ENCODE measurements at regions not wholly inside any gene's neighbourhood (a gene's known extent, or its start where the extent isn't known, plus 50 kb on each side); places are given as distances from the start of the nearest gene placed in this dataset.

DNA sequence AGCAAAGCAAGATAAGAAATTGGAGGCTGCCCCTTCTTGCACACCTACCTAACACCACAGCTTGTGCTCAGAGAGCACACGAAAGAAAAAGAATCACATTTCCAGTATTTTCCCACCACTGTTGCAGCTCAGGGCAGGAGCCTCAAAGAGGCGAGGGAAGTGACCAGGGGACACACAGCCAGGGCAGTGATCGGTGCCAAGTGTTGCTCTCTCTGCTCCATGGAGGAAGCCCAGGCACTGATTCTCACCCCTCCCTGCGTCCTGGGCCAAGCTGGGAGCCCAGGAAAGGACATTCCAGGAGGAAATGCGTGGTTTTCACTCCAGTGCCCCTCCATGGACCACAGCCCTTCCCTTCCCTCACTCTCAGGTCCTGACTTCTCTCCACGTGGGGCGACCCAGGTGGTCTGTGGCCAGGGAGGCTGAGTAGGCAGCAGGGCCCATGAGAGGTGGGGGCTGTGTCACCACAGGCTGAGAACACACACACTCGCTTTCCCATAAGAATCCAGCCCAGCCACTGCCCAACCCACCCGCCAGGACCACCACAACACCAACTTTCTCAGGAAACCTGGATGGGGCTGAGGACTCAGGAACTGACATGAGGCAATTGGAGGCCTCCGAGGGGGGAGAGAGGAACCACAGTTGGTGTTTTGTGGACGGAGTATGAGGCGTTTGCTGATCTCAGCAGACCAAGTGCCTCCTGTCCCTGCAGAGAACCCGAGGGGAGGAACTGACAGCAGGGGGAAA is 81.7 kb upstream of the MAFB start:
- no peak for DNase-seq

DNA sequence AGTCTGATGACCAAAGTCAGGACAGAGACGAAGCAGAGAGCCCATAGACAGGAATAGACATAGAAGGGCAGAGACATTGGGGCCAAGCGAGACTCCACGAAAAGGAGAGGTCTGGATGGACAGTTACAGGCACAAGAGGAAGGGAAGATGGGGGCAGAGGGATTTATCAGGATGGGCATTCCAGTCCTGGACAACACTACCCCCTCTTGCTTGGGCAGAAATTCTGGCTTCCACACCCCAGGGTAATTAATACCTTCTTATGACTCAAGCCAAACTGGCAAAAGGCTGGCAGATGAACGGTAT is 82.2 kb upstream of the MAFB start:
- no peak for DNase-seq

DNA sequence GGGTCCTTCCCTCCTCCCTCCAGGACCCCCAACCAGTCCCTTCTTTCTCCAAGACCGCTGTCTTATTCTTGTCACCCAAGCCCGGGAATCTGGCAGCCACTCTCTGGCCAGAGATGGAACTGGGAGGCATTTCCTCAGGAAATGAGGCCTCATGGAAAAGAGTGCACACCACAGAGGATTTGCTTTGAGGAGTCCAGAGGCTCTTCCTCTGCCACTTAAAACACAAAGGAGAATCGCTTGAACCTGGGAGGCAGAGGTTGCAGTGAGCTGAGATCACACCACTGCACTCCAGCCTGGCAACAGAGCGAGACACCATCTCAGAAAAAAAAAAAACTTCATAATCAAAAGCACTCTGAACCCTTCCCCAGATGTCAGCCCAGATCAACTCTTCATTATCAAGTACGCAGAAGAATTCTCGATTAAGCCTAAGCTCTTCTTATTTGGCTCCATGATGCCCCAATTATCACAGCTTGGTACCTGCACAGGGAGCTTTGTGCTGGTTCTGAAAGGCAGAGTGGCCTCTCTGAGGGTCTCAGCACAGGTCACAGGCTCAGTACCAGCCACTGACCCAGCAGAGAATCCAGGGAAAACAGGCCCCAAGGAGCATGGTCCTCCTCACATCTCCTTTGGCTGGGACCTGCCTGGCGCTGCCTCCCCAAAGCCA is 82.9 kb upstream of the MAFB start:
- DNase-seq, result no peak

DNA sequence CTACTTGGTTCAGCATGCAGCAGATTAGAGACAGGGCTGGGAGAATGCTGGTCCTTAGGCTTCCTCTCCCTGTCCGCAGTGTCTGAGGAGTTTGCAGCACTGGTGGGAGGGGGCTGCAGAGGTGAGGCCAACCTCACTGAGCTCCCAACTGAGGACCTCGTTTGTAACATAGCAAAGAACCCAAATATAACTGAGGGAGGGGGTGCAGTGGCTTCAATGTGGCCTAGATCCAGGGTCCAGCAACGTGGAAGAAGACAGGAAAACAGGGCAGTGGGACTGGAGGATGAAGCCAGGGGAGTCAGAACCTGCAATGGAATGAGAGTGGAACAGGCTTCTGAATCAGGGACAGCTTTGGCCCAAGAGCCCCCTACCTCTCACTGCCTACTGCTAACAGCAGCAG is 84.3 kb upstream of the MAFB start:
- DNase-seq, result no peak

DNA sequence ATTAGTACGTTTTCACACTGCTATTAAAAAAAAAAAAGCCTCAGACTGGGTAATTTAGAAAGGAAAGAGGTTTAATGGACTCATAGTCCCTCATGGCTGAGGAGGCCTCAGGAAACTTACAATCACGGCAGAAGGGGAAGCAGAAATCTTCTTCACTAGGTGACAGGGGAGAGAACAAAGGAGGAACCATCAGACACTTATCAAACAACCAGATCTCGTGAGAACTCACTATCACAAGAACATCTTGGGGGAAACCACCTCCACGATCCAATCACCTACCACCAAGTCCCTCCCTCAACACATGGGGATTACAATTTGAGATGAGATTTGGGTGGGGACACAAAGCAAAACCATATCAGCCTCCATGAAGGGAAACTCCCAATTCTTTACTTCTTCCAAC is 85.2 kb upstream of the MAFB start:
- DNase-seq, result no peak

DNA sequence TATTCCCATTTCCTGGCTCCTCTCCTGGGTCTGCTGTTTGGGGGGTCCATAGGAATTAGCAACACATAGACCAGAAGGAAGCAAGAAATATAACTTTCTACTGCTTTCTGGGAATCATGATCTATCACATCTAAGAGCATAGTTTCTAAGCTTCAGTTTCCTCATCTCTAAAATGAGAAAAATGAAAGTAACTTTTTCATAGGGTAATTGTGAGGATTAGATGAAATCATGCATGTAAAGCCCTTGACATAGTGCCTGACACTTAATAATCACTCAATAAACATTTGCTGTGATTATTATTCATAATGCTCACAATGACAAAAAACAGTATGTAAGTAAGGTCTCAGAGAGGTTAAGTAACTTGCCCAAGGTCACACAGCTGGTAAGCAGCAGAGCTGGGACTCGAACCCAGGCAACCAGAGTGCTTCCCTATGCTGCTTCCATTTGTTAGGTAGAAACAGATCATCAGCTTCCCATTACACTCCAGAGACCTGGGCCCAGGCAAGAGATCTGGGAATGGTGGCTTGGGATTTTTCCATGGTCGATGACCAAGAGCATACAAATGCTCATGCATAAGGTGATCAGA is 86.6 kb upstream of the MAFB start:
- no peak for DNase-seq

DNA sequence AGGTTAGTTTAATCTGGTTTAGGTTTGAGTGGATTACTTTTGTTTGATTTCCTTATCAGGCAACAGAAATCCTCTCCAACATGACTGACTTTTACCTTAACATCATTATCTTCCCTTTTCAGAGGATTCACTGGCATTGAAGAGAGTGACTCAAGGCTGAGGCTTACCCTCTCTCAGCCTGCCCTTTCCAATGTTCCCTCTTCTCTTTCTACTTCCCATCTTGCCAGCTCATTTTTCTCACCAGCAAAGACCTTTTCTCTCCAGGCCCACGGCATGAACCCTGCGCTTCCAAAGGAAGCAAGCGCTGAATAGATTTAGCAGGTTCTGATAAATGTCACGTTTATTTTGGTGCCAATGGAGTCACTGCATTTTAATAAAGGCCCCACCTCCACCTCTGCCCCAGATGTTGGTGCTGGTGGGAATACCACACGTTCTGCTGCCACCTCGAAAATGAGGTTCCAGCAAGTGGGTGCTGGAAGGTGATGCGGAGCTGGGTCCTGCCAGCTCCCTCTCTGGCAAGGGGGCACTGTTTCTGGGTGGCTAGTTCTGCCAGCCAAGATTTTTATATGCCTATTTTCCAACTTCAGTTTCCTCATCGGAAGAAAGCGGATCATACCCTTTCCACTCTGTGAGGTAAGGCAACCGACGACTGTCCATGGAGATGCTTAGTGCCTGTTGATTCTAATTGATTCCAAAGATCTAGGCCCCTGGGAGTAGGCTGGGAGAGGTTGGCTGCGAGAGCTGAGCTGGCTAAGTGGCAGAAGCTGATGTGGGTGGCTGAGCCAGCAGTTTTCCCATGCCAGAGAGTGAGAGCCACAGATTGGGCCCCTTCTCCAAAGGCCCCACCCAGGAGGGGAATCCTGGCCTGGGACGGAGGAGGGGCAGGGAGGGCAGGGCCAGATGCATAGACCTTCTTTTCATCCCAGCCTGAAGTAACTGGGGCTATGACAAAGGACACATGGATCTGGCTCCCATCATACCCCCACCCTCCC is 87.7 kb upstream of the MAFB start:
- DNase-seq, result no peak

DNA sequence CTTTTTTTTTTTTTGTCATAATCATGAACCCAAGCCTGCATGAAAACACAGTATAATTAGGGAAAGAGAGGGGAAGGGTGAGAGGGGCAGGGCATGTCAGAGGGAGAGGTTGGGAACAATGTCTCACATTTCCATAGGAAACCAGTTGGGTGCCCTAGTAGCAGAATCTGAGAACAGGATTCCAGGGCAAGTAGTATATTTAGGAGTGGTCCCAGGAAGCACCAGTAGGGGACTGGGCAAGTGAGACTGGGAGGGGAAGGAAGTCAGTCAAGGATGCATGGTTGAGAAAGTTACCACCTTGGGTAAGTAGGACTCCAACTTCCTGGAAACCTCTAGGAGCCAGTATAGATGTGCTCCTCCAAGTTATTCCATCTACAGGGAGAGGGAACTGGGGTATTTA is 88.6 kb upstream of the MAFB start:
- no peak for DNase-seq

DNA sequence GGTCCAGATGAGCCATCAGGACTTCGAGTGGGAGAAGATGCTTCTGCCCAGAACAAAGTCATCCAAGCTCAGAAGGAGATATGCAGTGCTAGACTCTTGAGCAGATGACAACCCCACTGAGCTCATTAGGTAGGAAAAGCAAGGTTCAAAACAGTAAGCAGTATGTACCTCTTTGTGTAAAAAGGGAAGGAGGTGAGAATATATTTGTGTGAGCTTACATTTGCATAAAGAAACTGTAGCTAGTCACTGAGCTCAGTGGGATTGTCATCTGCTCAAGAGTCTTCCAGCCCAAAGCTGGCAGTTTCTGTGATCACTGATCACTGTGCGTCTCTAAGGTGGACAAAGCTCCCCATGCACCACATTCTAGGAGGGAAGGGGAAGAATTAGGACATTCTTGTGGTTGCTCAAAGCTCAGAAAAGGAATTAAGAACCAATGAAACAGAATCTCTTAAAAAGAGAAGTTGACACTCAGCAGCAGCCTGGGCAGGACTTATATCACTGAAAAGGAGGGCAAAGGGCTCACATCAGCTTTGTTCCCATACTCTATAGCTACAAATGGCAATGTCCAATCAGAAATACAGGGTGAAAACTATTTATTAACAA is 90.0 kb upstream of the MAFB start:
- DNase-seq, result no peak

DNA sequence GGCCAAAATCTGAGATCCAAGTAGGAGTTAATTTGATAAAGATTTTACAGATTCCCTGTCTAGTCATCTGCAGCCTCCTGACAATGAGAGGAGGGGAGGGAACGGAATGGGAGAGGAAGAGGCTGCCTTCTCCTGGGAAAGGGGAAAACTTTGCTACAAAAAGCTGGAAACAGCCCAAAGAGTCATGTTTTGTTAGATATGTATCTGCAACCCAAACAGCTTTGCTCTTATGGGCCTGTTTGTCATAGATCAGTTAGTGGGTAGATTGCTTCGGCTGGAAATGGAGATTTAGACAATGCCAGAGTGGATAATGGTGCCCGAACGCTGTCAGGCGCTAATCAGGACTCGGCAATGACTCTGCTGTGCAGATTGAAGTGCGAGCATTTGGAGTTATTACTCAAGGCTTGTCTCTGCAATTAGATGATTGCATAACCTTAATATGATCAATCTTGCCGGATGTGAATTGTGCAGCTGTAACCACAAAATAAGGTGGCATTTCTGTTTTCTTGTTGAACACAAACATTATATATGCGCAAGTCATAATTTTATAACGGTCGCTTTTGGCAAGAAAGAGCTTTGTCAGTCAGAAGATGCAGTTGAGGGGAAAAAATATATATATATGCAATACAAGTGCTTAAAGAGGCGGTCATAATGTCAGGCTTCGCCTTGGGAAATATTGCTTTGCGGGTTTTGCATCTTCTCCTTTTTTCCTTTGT is 92.4 kb upstream of the MAFB start:
- DNase-seq, result no peak

DNA sequence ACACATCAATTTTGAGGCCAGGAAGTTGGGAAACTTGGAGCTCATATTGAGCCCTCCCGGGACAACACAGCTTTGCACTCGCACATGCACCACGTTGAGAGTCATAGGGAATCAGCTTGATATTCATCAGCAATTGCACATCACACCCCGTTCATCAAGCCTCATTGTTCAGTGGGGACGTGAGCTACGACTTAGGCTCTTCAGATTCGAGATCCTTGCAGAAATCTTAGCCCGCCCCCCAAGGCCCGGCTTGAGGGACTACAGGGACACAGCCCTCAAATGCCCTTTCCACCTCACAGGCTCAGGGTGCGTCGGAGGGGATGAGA is 93.0 kb upstream of the MAFB start:
- DNase-seq, result no peak

DNA sequence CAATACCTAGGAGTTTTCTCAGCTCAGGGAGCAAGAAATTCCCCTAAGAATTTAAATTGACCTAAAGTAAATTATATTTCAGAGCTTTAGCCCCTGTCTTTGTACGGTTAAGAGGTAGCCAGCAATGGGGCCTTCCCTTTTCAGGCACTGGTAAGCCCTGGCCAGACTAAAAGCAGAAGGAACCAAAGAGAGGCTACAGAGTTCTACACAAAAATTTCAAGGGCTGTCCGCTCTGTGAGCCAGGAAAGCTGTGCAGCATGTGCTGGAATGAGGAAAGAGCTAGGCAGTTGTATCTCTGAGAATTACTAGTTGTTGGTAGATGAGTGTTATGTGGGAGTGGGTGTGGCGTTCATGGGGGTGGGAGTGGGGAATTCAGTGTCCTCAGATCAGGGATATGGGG is 96.3 kb upstream of the MAFB start:
- DNase-seq, result no peak

DNA sequence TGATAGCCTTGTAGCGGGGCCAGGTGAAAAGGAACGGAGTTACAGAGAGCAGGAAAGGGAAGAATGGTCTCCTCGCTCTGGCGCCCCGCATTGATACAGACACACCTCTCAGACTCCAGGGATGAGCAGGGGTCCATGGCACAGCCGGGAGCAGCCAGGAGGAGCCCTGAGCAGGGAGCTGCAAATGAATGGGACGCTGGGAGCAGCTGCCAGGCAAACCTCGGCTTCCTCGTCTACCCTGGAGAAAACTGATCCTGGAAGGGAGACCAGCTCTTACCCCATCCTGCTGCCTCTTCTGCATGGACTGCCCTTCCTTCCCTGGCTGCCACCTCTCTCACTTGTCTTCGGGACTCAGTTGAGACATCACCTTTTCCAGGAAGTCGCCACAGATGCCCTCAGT is 97.3 kb upstream of the MAFB start:
- no peak for DNase-seq

DNA sequence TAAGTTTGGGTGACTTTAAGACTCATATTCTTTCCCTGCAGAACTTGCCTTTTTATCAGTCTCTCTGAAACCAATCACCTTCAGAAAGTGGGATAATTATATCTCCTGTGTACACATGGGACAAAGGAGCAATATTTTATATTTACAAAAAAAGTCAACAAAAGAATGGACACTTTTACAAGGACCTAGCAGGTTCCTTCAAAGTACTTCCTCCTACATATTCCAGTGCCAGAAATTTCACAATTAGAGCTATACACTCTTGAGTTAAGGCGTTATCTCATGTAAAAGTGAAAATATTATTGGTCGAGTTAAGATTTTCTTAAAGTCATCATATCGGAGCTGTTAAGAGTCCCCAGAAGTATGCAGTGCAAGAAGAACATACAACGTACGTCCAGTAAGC is 98.9 kb upstream of the MAFB start:
- DNase-seq, result no peak

DNA sequence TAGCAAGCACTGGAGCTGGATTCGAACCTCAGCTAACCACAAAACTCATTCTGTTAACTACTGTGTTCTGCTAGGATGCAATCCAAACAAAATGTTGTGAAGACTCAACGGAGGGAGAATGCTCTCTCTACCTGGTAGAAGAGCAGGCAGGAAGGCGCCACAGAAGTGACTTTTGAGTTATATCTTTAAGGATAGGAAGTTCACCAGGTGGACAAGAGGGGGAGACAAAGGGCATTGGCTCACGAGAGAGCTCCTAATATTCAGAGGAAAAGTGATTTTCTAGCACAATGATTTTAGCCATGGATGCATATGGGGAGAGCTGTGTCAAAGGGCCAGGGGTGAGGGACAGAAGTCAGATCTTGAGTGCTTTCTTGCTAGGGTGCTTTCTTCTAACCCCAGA is 108.4 kb upstream of the MAFB start:
- DNase-seq, result no peak

DNA sequence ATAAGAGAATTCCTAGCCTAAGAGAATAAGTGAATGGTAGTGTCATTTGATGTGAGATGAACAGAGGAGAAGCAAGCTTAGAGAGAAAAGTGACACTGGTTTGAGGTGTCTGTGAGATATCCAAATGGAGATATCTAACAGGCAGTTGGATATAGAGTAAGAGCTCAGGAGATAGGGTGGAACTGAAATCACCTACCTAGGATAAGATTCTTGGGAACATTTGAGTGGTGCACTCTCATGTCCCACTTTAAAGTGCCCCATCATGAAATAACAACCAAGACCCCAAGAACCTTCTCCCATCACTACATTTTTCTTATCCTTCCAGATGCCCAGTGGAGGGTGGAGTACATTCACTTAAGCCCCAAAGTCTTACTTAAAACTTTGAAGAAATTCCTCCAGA is 109.0 kb upstream of the MAFB start:
- DNase-seq, result no peak

DNA sequence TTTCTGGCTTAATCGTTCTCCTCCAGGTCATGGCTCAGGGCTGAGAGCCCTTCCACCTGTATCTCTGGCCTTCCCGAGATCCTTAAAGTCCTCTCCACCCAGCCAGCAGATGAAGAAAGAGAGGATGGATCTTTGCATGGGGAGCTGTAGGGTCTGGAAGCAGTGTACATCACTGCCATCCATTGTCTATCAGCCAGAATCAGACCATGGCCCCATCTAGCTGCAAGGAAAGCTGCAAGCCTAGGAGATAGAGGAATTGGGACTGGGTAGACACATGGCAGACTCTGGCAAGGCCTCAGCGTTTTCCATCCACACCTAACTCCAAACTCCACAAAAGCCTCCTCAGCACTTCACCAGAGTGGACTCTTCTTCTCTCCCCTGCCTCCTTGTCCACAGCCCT is 113.8 kb upstream of the MAFB start:
- DNase-seq, result no peak

DNA sequence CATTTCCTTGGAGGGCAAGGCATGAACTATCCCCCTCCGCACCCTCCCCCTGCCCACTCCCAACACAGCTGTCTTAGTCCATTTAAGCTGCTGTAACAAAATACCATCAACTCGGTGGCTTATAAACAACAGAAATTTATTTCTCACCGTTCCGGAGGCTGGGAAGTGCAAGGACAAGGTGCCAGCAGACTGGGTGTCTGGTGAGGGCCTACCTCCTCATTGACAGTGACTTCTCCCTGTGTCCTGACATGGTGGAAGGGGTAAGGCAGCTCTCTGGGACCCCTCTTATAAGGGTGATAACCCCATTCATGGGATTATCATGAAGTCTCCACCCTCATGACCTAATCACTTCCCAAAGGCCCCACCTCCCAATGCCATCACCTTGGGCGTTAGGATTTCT is 114.3 kb upstream of the MAFB start:
- DNase-seq, result no peak

DNA sequence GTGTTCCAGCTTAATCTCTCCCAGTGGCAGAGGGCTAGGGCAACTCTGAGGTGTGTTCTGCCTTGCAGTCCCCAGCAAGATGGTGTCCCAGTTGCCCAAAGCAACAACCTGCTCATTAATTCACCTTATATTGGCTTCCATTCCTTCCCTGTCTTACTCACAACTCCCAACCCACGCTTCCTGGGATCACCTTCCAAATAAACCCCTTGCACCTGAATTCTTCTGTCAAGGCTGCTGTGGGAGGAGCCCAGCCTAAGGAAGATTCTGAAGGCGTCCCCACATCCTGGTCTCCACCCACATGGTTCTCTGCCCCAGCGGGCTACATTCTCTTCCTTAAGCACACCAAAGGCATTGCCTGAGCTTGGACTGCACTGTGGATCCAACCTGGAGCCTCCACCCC is 116.6 kb upstream of the MAFB start:
- no peak for DNase-seq

DNA sequence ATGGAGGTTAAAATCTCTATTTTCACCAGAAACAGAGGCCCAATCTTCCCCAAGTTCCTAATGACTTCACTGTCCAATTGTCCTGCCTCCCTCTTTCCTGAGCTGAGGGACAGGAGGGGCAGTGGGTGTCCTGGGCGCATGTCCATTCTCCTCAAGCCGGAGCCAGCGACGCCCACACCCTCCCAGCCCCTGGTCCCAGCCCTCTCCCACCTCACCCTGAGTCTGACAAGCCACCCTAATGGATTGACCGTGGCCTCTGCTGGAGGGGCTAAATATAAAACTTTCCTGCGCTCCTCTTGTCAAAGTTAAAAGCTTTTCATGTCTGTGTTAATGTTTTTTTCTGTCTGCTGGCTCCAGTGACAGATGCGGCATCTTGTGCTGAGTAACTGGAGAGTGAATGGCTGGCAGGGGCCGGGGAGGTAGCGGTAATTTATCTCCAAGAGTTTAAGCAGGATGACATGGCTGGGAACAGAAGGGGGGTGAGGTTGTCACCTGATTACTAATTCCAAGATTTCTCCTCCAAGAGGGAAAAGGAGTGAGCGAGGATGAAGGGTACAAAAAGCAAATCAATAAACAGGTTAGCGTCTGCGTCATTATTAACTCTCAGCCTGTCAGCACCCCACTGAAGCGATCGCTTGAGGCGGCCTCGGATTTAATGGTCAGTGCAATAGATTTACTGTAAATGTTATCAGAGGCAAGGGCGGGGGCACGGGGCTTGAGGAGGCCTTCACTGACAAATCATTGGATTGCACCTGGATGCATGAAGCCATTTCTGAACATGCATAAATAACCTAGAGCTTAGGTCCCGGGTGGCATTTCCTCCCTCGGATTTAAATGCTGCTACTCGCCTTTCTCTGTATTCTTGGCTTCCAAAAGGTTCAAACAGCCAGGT is 118.1 kb upstream of the MAFB start:
- DNase-seq, result no peak

DNA sequence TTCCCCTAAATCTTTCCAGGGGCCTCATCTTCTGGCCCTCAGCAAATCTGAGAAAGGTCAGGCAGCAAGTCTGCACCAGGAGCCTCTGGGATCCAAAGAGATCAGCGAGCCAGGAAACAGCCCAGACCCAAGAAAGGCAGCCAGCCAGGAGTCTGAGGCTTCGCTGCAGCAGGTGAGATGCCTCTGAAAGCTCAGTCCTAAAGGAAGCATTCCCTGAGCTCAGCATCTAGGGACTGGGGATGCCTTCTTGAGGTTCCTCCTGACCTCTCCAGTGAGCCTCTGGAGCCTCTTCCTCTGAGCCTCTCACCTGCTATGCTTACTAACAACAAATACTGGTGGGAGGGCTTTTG is 118.8 kb upstream of the MAFB start:
- DNase-seq, result no peak

DNA sequence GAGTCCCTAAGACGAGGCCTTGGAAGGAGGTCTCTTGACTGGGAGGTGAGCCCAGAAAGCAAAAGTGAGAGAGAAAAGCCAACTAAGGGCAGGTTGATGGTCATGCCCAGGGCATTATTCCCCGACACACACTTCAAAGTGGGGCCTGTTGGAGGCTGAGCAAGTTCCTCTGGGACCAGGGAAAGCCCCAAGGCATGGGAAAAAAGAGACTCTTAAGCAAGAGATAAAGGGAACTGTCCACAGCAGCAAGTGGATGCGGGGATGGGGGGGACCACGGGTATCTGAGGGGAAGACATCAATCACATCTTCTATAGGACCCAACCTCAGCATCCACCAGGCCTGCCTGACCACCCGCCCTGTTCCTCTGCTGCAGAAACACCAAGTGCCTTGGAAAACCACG is 119.9 kb upstream of the MAFB start:
- no peak for DNase-seq
